A549 (cell line): ENCODE measurements at regions not wholly inside any gene's neighbourhood (a gene's known extent, or its start where the extent isn't known, plus 50 kb on each side); places are given as distances from the start of the nearest gene placed in this dataset.

Source experiments
- BHLHE40 ChIP-seq: IDR thresholded peaks from 2 replicates; pipeline ENCODE4 v1.6.1; 2012; ENCODE audit warnings: low read depth, low read length, inconsistent platforms
- CTCF ChIP-seq: fragments of >200 bp; sonication (Bioruptor Twin); formaldehyde crosslinking; IDR thresholded peaks from 3 replicates; pipeline ENCODE4 v1.5.1; 2016
- EHF ChIP-seq: fragments of 250-450 bp; sonication (Bioruptor Pico); IDR thresholded peaks from 2 replicates; pipeline ENCODE4 v1.5.0; 2020; ENCODE audit warnings: mild to moderate bottlenecking
- EHMT2 ChIP-seq: fragments of 200-600 bp; sonication (generic); IDR thresholded peaks from 2 replicates; pipeline ENCODE4 v1.6.1; 2016; ENCODE audit warnings: antibody characterized with exemption, low read depth, mild to moderate bottlenecking, moderate library complexity
- ELK1 ChIP-seq: fragments of 150-350 bp; IDR thresholded peaks from 2 replicates; pipeline ENCODE4 v1.6.1; 2014; ENCODE audit warnings: low read depth, mild to moderate bottlenecking, low read length
- HDAC2 ChIP-seq: fragments of 200-600 bp; sonication (generic); IDR thresholded peaks from 2 replicates; pipeline ENCODE4 v1.6.1; 2016
- JUN ChIP-seq, 2 experiments: fragments of >200 bp; sonication (Bioruptor Twin); formaldehyde crosslinking; IDR thresholded peaks; 2 replicates in 1 of 2; 3 replicates in 1 of 2; pipeline ENCODE4 v1.6.1; 2016 to 2017
- MAFK ChIP-seq: fragments of 450-650 bp; IDR thresholded peaks from 2 replicates; pipeline ENCODE4 v1.6.1; 2014; ENCODE audit not compliant: partially characterized antibody
- MAX ChIP-seq: IDR thresholded peaks from 2 replicates; pipeline ENCODE4 v1.6.1; 2012
- NFE2L2 ChIP-seq: fragments of 150-350 bp; conservative IDR thresholded peaks from 2 replicates; pipeline ENCODE4 v1.6.1; 2014; ENCODE audit warnings: low read length
- POLR2A ChIP-seq: IDR thresholded peaks from 2 replicates; pipeline ENCODE4 v1.6.1; 2012; ENCODE audit warnings: mild to moderate bottlenecking, low read length
- REST ChIP-seq: fragments of 200-600 bp; sonication (generic); IDR thresholded peaks from 2 replicates; pipeline ENCODE4 v1.6.1; 2016; ENCODE audit warnings: antibody characterized with exemption, mild to moderate bottlenecking, moderate library complexity
- RFX5 ChIP-seq: fragments of 450-650 bp; IDR thresholded peaks from 2 replicates; pipeline ENCODE4 v1.7.1; 2014; ENCODE audit warnings: antibody characterized with exemption, mild to moderate bottlenecking, moderate library complexity

GRCh38 chr6:165798991-165799390, 135.9 kb upstream of the PDE10A start:
- TF ChIP-seq REST (no peak), POLR2A (no peak), CTCF (no peak), RFX5 (no peak), JUN (IDR thresholded peaks at IDR 0.05) (no peak), BHLHE40 (no peak), ELK1 (no peak), MAFK (no peak), EHF (CRISPR knock-in tag) (no peak), HDAC2 (no peak), MAX (no peak), NFE2L2 (no peak), EHMT2 (no peak)
